Glutamatergic neuron (in vitro differentiated cells): ENCODE measurements at regions not wholly inside any gene's neighbourhood (a gene's known extent, or its start where the extent isn't known, plus 50 kb on each side); places are given as distances from the start of the nearest gene placed in this dataset.

Experiments used
- DNase-seq: peaks from one replicate; pipeline ENCODE4 v3.0.0; 2022
- H3K27ac Mint-ChIP-seq: one replicate; pipeline ENCODE4 v1.8.0; 2020; ENCODE audit warnings: mild to moderate bottlenecking, mixed read lengths, inconsistent platforms; ENCODE audit not compliant: unreplicated experiment
- H3K27me3 Mint-ChIP-seq: one replicate; pipeline ENCODE4 v1.8.0; 2020; ENCODE audit warnings: mild to moderate bottlenecking, moderate library complexity, mixed read lengths, inconsistent platforms; ENCODE audit not compliant: unreplicated experiment
- H3K36me3 Mint-ChIP-seq: one replicate; pipeline ENCODE4 v1.8.0; 2020; ENCODE audit warnings: mild to moderate bottlenecking, mixed read lengths, inconsistent platforms; ENCODE audit not compliant: unreplicated experiment
- H3K4me1 Mint-ChIP-seq: one replicate; pipeline ENCODE4 v1.8.0; 2020; ENCODE audit warnings: mild to moderate bottlenecking, low read depth, mixed read lengths, inconsistent platforms; ENCODE audit not compliant: unreplicated experiment
- H3K4me3 Mint-ChIP-seq: one replicate; pipeline ENCODE4 v1.8.0; 2020; ENCODE audit warnings: mild to moderate bottlenecking, mixed read lengths, inconsistent platforms; ENCODE audit not compliant: unreplicated experiment
- H3K9me3 Mint-ChIP-seq: one replicate; pipeline ENCODE4 v1.8.0; 2020; ENCODE audit warnings: mild to moderate bottlenecking, moderate library complexity, mixed read lengths, inconsistent platforms; ENCODE audit not compliant: unreplicated experiment
- CTCF ChIP-seq: fragments of 200-600 bp; sonication (generic); IDR thresholded peaks from one replicate; pipeline ENCODE4 v1.5.0; 2021; ENCODE audit not compliant: partially characterized antibody, unreplicated experiment

- Mint-ChIP-seq H3K36me3 (peaks cover 4% of the 10 kb centered on the region), H3K4me3 (no peak overlapping the region), H3K27me3 (peaks cover 7% of the 10 kb centered on the region), H3K9me3 (peaks cover 2% of the 10 kb centered on the region), H3K27ac (no peak overlapping the region), H3K4me1 (peaks cover 6% of the 10 kb centered on the region)
- DNase-seq: no peak
- no peak for TF ChIP-seq CTCF
These were observed 53.9 kb downstream of the SMIM38 start for GRCh38 chr11:69209421-69210309.

GRCh38 chr11:69210310-69211035 lies 54.7 kb downstream of the SMIM38 start:
- H3K27ac Mint-ChIP-seq: no peak overlapping the region
- no peak for DNase-seq
- TF ChIP-seq CTCF: no peak
- H3K4me3 Mint-ChIP-seq: no peak overlapping the region
- peaks cover 7% of the 10 kb centered on the region for H3K27me3 Mint-ChIP-seq
- peaks cover 3% of the 10 kb centered on the region for H3K9me3 Mint-ChIP-seq
- H3K36me3 Mint-ChIP-seq: peaks cover 4% of the 10 kb centered on the region
- peaks cover 6% of the 10 kb centered on the region for H3K4me1 Mint-ChIP-seq

GRCh38 chr11:69211540-69211919 lies 55.8 kb downstream of the SMIM38 start:
- peaks cover 7% of the 10 kb centered on the region for H3K9me3 Mint-ChIP-seq
- no peak overlapping the region for H3K4me3 Mint-ChIP-seq
- peaks cover 7% of the 10 kb centered on the region for H3K27me3 Mint-ChIP-seq
- DNase-seq: no peak
- TF ChIP-seq CTCF: no peak
- peaks cover 14% of the 10 kb centered on the region for H3K4me1 Mint-ChIP-seq
- peaks cover 4% of the 10 kb centered on the region for H3K36me3 Mint-ChIP-seq
- H3K27ac Mint-ChIP-seq: peak overlapping the region; percentile 20

- peaks cover 4% of the 10 kb centered on the region for H3K27me3 Mint-ChIP-seq
- H3K27ac Mint-ChIP-seq: peak overlapping the region; percentile 49
- DNase-seq: no peak
- peaks cover 7% of the 10 kb centered on the region for H3K9me3 Mint-ChIP-seq
- peaks cover 14% of the 10 kb centered on the region for H3K4me1 Mint-ChIP-seq
- H3K4me3 Mint-ChIP-seq: no peak overlapping the region
- H3K36me3 Mint-ChIP-seq: peaks cover under 1% of the 10 kb centered on the region
- TF ChIP-seq CTCF: peak; percentile 26
These were observed 56.4 kb downstream of the SMIM38 start for GRCh38 chr11:69211920-69212797.
